SK-N-SH treated with all-trans-retinoic acid at 6 μM for 48 hours (cell line): ENCODE measurements at regions not wholly inside any gene's neighbourhood (a gene's known extent, or its start where the extent isn't known, plus 50 kb on each side); places are given as distances from the start of the nearest gene placed in this dataset.

Experiments used
- ATAC-seq: fragments of 200-7000 bp; cut with Tn5 transposase; 3 replicates; pipeline ENCODE4 v1.9.1; 2020; ENCODE audit warnings: mild to moderate bottlenecking, moderate library complexity
- ARNTL ChIP-seq: fragments of 450-650 bp; formaldehyde crosslinking; IDR thresholded peaks from 2 replicates; pipeline ENCODE4 v1.5.0; 2020; ENCODE audit warnings: low read depth, mild to moderate bottlenecking, moderate library complexity, borderline replicate concordance
- BACH2 ChIP-seq: fragments of 250-450 bp; sonication (Bioruptor Pico); IDR thresholded peaks from 2 replicates; pipeline ENCODE4 v1.9.0; 2021; ENCODE audit warnings: mild to moderate bottlenecking, borderline replicate concordance
- CREB5 ChIP-seq: fragments of 250-450 bp; sonication (Bioruptor Pico); IDR thresholded peaks from 2 replicates; pipeline ENCODE4 v1.5.1; 2020; ENCODE audit warnings: low read depth, mild to moderate bottlenecking, moderate library complexity
- CSDC2 ChIP-seq: fragments of 250-450 bp; sonication (Bioruptor Pico); IDR thresholded peaks from 2 replicates; pipeline ENCODE4 v1.5.0; 2020; ENCODE audit warnings: mild to moderate bottlenecking, moderate library complexity
- ESRRG ChIP-seq: fragments of 250-450 bp; sonication (Bioruptor Pico); IDR thresholded peaks from 2 replicates; pipeline ENCODE4 v1.6.1; 2021; ENCODE audit warnings: mild to moderate bottlenecking
- GLIS3 ChIP-seq: fragments of 250-450 bp; sonication (Bioruptor Pico); IDR thresholded peaks from 2 replicates; pipeline ENCODE4 v1.5.0; 2020; ENCODE audit warnings: mild to moderate bottlenecking, moderate library complexity
- ISL1 ChIP-seq: fragments of 250-450 bp; sonication (Bioruptor Pico); IDR thresholded peaks from 2 replicates; pipeline ENCODE4 v2.1.2; 2022; ENCODE audit warnings: mild to moderate bottlenecking, moderate library complexity
- OSR1 ChIP-seq: fragments of 250-450 bp; sonication (Bioruptor Pico); IDR thresholded peaks from 2 replicates; pipeline ENCODE4 v1.8.0; 2022; ENCODE audit warnings: moderate library complexity, mild to moderate bottlenecking, inconsistent platforms
- PATZ1 ChIP-seq: fragments of 250-450 bp; sonication (Bioruptor Pico); IDR thresholded peaks from 2 replicates; pipeline ENCODE4 v1.8.0; 2020; ENCODE audit warnings: mild to moderate bottlenecking, moderate library complexity, borderline replicate concordance
- POU6F1 ChIP-seq: fragments of 250-450 bp; sonication (Bioruptor Pico); IDR thresholded peaks from 2 replicates; pipeline ENCODE4 v1.8.0; 2021; ENCODE audit warnings: low read depth, mild to moderate bottlenecking, moderate library complexity, borderline replicate concordance
- PPARA ChIP-seq: fragments of 250-450 bp; sonication (Bioruptor Pico); IDR thresholded peaks from 2 replicates; pipeline ENCODE4 v1.5.0; 2020; ENCODE audit warnings: mild to moderate bottlenecking, borderline replicate concordance
- RARB ChIP-seq: fragments of 250-450 bp; sonication (Bioruptor Pico); IDR thresholded peaks from 2 replicates; pipeline ENCODE4 v1.8.0; 2021; ENCODE audit warnings: mild to moderate bottlenecking, moderate library complexity
- SNAI2 ChIP-seq: fragments of 250-450 bp; sonication (Bioruptor Pico); IDR thresholded peaks from 2 replicates; pipeline ENCODE4 v1.5.0; 2020; ENCODE audit warnings: mild to moderate bottlenecking, moderate library complexity
- TCF4 ChIP-seq: fragments of 250-450 bp; sonication (Bioruptor Pico); IDR thresholded peaks from 2 replicates; pipeline ENCODE4 v1.8.0; 2021; ENCODE audit warnings: mild to moderate bottlenecking, moderate library complexity, borderline replicate concordance
- TOX ChIP-seq: fragments of 250-450 bp; sonication (Bioruptor Pico); IDR thresholded peaks from 2 replicates; pipeline ENCODE4 v1.8.0; 2021; ENCODE audit warnings: mild to moderate bottlenecking, moderate library complexity, borderline replicate concordance
- TSHZ2 ChIP-seq: fragments of 250-450 bp; sonication (Bioruptor Pico); IDR thresholded peaks from 2 replicates; pipeline ENCODE4 v1.5.0; 2020; ENCODE audit warnings: mild to moderate bottlenecking, moderate library complexity
- ZC3H10 ChIP-seq: fragments of 250-450 bp; sonication (Bioruptor Pico); IDR thresholded peaks from 2 replicates; pipeline ENCODE4 v1.5.1; 2021; ENCODE audit warnings: mild to moderate bottlenecking, moderate library complexity
- ZFP3 ChIP-seq: fragments of 250-450 bp; sonication (Bioruptor Pico); IDR thresholded peaks from 2 replicates; pipeline ENCODE4 v1.5.0; 2020; ENCODE audit warnings: mild to moderate bottlenecking, moderate library complexity
- ZFP30 ChIP-seq: fragments of 450-650 bp; formaldehyde crosslinking; IDR thresholded peaks from 2 replicates; pipeline ENCODE4 v1.5.0; 2022; ENCODE audit warnings: mild to moderate bottlenecking, moderate library complexity
- ZNF565 ChIP-seq: fragments of 450-650 bp; formaldehyde crosslinking; conservative IDR thresholded peaks from 2 replicates; pipeline ENCODE4 v1.5.0; 2020; ENCODE audit warnings: low read depth, mild to moderate bottlenecking, moderate library complexity
- ZNF70 ChIP-seq: fragments of 450-650 bp; formaldehyde crosslinking; IDR thresholded peaks from 2 replicates; pipeline ENCODE4 v1.5.0; 2020; ENCODE audit warnings: mild to moderate bottlenecking, moderate library complexity
- ZNF8 ChIP-seq: fragments of 450-650 bp; formaldehyde crosslinking; IDR thresholded peaks from 2 replicates; pipeline ENCODE4 v1.5.0; 2020; ENCODE audit warnings: mild to moderate bottlenecking, moderate library complexity

GRCh38 chr20:20938599-20938998 lies 167.6 kb downstream of the LINC00237 start (continued):
- no peak for TF ChIP-seq TSHZ2 (CRISPR knock-in tag)
- no peak for TF ChIP-seq ZFP3 (CRISPR knock-in tag)
- TF ChIP-seq ZC3H10 = no peak
- no peak for TF ChIP-seq ARNTL (CRISPR knock-in tag)
- no peak for TF ChIP-seq BACH2 (CRISPR knock-in tag)
- no peak for TF ChIP-seq GLIS3 (CRISPR knock-in tag)

GRCh38 chr20:20938131-20938530 lies 168.0 kb downstream of the LINC00237 start:
- TF ChIP-seq PPARA (CRISPR knock-in tag) = no peak
- no peak for TF ChIP-seq CSDC2 (CRISPR knock-in tag)
- TF ChIP-seq ISL1 = no peak
- no peak for TF ChIP-seq TCF4 (CRISPR knock-in tag)
- no peak for TF ChIP-seq ZC3H10
- no peak for TF ChIP-seq ZFP3 (CRISPR knock-in tag)
- no peak for TF ChIP-seq ZFP30 (CRISPR knock-in tag)
- TF ChIP-seq ZNF70 = no peak
- ATAC-seq = no peak

- no peak for TF ChIP-seq ZNF565 (CRISPR knock-in tag)
- TF ChIP-seq ESRRG (CRISPR knock-in tag) = no peak
- no peak for TF ChIP-seq ZNF8 (CRISPR knock-in tag)
- no peak for TF ChIP-seq RARB (CRISPR knock-in tag)
- TF ChIP-seq GLIS3 (CRISPR knock-in tag) = no peak
- TF ChIP-seq POU6F1 (CRISPR knock-in tag) = no peak
- no peak for TF ChIP-seq TCF4 (CRISPR knock-in tag)
- no peak for TF ChIP-seq CSDC2 (CRISPR knock-in tag)
- no peak for TF ChIP-seq PATZ1 (CRISPR knock-in tag)
- TF ChIP-seq CREB5 (CRISPR knock-in tag) = no peak
- TF ChIP-seq PPARA (CRISPR knock-in tag) = no peak
- TF ChIP-seq SNAI2 (CRISPR knock-in tag) = no peak
- TF ChIP-seq OSR1 (CRISPR knock-in tag) = no peak
- no peak for TF ChIP-seq TOX (CRISPR knock-in tag)
- no peak for TF ChIP-seq ZC3H10
- TF ChIP-seq, all 23 proteins: peak for 0
- ATAC-seq = no peak
These were observed 172.8 kb downstream of the LINC00237 start for GRCh38 chr20:20933142-20933958.
